ENCODE measurements at regions not wholly inside any gene's neighbourhood (a gene's known extent, or its start where the extent isn't known, plus 50 kb on each side); places are given as distances from the start of the nearest gene placed in this dataset.

DNA sequence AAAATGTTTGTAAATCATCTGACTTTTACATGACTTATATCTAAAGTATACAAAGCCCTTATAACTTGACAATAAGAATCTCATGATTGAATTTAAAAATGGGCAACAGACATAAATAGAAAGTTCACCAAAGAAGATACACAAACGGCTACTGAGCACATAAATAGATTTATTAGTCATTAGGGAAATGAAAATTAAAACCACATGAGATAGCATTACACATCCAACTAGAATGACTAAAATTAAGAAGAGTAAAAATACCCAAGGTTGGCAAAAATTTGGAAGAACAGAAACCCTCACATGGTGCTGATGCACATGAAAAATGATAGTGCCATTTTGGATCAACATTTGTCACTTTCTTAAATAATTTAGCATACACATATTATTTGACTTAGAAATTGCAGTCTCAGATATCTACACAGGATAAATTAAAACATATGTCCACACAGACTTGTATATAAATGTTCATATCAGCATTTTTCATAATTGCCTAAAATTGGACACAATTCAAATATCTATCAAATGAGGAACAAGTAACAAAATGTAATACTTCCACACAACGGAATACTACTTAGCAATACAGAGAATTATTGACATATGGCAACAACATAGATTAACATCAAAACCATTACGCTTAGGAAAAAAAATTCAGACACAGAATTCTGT lies 359.1 kb upstream of the DAB2 start:
- no peak overlapping the region for H3K4me3 ChIP-seq (ENCODE audit: low read depth, low read length)
- peak; percentile 1 for DNase-seq (ENCODE audit: low read depth)
- TF ChIP-seq, protein P1, sequence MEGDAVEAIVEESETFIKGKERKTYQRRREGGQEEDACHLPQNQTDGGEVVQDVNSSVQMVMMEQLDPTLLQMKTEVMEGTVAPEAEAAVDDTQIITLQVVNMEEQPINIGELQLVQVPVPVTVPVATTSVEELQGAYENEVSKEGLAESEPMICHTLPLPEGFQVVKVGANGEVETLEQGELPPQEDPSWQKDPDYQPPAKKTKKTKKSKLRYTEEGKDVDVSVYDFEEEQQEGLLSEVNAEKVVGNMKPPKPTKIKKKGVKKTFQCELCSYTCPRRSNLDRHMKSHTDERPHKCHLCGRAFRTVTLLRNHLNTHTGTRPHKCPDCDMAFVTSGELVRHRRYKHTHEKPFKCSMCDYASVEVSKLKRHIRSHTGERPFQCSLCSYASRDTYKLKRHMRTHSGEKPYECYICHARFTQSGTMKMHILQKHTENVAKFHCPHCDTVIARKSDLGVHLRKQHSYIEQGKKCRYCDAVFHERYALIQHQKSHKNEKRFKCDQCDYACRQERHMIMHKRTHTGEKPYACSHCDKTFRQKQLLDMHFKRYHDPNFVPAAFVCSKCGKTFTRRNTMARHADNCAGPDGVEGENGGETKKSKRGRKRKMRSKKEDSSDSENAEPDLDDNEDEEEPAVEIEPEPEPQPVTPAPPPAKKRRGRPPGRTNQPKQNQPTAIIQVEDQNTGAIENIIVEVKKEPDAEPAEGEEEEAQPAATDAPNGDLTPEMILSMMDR (IDR thresholded peaks at IDR 0.05; ENCODE audit: insufficient read depth, low read depth, low read length, missing control alignments): no peak

DNA sequence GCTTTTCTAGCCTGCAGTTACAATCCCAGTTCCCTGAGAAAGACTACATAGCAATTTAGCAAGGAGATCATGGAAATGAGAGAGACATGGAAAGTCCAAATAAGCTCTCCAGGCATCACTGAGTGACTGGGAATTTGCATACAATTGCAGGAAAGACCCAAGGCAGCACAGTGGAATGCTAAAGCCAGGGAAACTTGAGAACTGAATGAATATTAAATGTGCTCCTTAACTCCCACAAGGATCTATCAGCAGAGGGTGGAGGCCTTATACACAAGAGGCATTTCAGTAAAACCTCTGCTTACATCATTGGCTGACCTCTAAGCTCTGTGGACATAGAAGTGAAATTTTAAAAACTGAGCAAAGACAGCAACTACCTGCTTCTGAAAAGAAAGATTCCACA lies 355.6 kb upstream of the DAB2 start:
- no peak overlapping the region for H3K4me3 ChIP-seq (ENCODE audit: low read depth, low read length)
- TF ChIP-seq, protein P1 (IDR thresholded peaks at IDR 0.05; ENCODE audit: insufficient read depth, low read depth, low read length, missing control alignments): no peak
- no peak for DNase-seq (ENCODE audit: low read depth)

DNA sequence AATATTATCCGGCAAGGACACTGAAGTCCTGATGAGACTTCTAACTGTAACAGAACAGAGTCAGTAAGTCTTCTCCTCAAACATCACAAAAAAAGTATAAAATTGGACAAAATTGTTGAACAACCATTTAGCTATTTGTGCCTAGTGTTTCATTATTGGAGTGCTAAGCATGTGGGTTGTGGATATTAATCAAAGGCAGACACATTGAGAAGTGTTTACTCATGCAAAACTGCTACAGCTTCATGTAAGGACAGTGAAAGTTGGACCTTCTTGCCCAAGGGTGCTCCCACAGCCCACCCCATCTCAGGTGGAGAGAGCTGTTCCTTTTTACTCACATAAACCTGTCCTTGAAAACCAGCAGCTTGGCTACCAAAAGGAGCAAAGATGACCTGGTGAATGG lies 355.1 kb upstream of the DAB2 start:
- no peak for DNase-seq (ENCODE audit: low read depth)
- H3K4me3 ChIP-seq (ENCODE audit: low read depth, low read length): no peak overlapping the region
- TF ChIP-seq, protein P1 (IDR thresholded peaks at IDR 0.05; ENCODE audit: insufficient read depth, low read depth, low read length, missing control alignments): no peak

DNA sequence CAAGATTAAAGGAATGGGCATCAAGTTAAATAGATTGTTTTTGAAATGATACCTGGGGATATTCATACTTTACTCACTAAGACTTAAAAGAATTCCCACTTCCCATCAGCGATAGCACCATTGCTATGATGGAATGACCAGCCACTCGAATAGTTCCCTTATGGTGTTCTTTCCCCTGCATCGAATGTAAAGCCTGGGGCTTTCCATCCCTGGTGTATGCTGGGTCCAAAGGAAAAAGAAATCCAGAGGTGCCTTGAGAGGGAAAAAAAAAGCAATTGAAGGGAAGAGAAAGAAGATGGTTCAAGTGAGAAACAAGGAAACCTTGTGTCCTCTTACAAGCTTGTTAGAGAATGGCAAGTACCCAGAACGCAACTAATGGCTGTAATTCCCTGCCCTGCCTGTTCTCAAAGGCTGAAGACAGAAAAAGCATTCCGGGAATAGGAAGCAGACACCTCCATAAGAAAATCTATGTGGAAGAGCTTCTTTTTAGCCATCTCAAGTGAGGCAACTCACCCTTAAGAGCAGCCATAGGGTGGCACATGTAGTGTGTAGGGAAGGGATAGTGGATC lies 351.1 kb upstream of the DAB2 start:
- DNase-seq (ENCODE audit: low read depth): no peak
- TF ChIP-seq, protein P1 (IDR thresholded peaks at IDR 0.05; ENCODE audit: insufficient read depth, low read depth, low read length, missing control alignments): no peak
- H3K4me3 ChIP-seq (ENCODE audit: low read depth, low read length): no peak overlapping the region

DNA sequence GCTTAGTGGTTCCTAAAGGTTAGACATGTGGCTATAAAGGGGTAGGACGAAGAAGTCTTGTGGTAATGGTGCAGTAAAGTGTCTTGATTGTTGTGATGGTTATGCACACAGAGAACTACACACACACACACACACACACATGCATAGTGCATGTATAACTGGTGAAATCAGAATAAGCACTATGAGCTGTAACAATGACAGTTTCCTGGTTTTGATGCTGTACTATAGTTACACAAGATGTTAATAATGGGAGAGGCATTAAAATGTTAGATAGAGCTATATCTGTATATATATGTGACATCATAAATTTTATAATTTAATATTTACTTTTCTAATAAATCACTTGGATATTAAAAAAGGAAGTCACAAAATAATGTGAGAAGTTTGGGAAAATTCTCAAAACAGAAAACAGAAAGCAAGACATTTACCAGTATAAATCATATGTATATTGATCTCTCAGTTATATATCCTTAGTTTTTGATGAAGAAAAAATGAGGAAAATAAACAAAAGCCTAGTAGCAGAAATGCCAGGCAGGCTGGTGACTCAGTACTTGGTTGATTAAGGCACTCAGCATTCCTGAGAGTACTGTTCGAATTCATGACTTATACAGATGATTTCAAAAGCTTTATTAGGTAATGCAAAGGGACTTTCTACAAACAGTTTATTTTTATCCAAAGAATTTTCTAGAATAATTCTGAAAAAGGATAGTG lies 350.5 kb upstream of the DAB2 start:
- TF ChIP-seq, protein P1 (IDR thresholded peaks at IDR 0.05; ENCODE audit: insufficient read depth, low read depth, low read length, missing control alignments): no peak
- no peak overlapping the region for H3K4me3 ChIP-seq (ENCODE audit: low read depth, low read length)
- no peak for DNase-seq (ENCODE audit: low read depth)

DNA sequence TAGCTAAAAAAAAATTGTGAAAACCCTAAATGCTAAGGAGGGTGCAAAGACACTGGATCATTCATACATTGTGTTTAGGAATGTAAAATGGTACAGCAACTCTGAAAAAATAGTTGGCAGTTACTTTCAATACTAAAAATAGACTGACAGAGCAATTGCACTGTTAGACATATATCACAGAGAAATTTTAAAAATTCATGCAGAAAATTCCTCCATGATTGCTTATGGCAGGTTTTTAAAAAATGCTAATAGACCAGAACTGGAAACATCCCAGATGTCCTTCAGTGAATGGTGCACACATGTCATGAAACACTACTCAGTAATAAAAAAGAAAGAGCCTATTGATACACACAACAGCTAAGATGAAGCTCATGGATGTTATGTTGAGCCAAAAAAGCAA lies 349.8 kb upstream of the DAB2 start:
- H3K4me3 ChIP-seq (ENCODE audit: low read depth, low read length): no peak overlapping the region
- no peak for DNase-seq (ENCODE audit: low read depth)
- TF ChIP-seq, protein P1 (IDR thresholded peaks at IDR 0.05; ENCODE audit: insufficient read depth, low read depth, low read length, missing control alignments): no peak
